G401 (cell line): ENCODE measurements at regions not wholly inside any gene's neighbourhood (a gene's known extent, or its start where the extent isn't known, plus 50 kb on each side); places are given as distances from the start of the nearest gene placed in this dataset.
"Not testable (repeated sequence)": the region's sequence is repeated elsewhere in the genome, so short reads cannot be mapped to it uniquely, and the experiment has no call there.

Source experiments
- DNase-seq: peaks from one replicate; pipeline ENCODE4 v3.0.0-alpha.2; 2015; ENCODE audit warnings: low spot score
- in situ Hi-C: cut with HindIII; loops from 2 replicates; pipeline ENCODE4 v1.10.0; 2016; ENCODE audit warnings: low sequenced_read_pairs, mixed read lengths

GRCh38 chr2:34785206-34785785 lies 1186.2 kb upstream of the FAM98A start:
- no peak for DNase-seq
- in situ Hi-C loops: no loop called here

GRCh38 chr2:34784701-34785100 lies 1185.6 kb upstream of the FAM98A start:
- no peak for DNase-seq
- in situ Hi-C loops: no loop called here

- in situ Hi-C loops, DNase-seq: not testable (repeated sequence)
Observed at GRCh38 chr2:34750742-34751141, 1151.6 kb upstream of the FAM98A start.

GRCh38 chr2:34747643-34748042 lies 1148.5 kb upstream of the FAM98A start:
- DNase-seq: no peak
- in situ Hi-C loops: no loop called here

- in situ Hi-C loops: no loop called here
- no peak for DNase-seq
Observed at GRCh38 chr2:34738691-34739090, 1139.6 kb upstream of the FAM98A start.

- in situ Hi-C loops: no loop called here
- DNase-seq: no peak
Observed at GRCh38 chr2:34737146-34737545, 1138.0 kb upstream of the FAM98A start.

GRCh38 chr2:34736482-34736881 lies 1137.4 kb upstream of the FAM98A start:
- in situ Hi-C loops: no loop called here
- no peak for DNase-seq

GRCh38 chr2:34734662-34735061 lies 1135.6 kb upstream of the FAM98A start:
- in situ Hi-C loops: no loop called here
- no peak for DNase-seq

GRCh38 chr2:34734042-34734441 lies 1134.9 kb upstream of the FAM98A start:
- DNase-seq: no peak
- in situ Hi-C loops: no loop called here

GRCh38 chr2:34731292-34731691 lies 1132.2 kb upstream of the FAM98A start:
- no peak for DNase-seq
- in situ Hi-C loops: no loop called here

GRCh38 chr2:34729845-34730244 lies 1130.7 kb upstream of the FAM98A start:
- DNase-seq: no peak
- in situ Hi-C loops: no loop called here

GRCh38 chr2:34724107-34724506 lies 1125.0 kb upstream of the FAM98A start:
- in situ Hi-C loops: no loop called here
- DNase-seq: no peak

GRCh38 chr2:34723683-34724082 lies 1124.6 kb upstream of the FAM98A start:
- in situ Hi-C loops: no loop called here
- no peak for DNase-seq

- in situ Hi-C loops: no loop called here
- no peak for DNase-seq
Observed at GRCh38 chr2:34719206-34719605, 1120.1 kb upstream of the FAM98A start.

- in situ Hi-C loops: no loop called here
- DNase-seq: no peak
Observed at GRCh38 chr2:34705551-34706247, 1106.6 kb upstream of the FAM98A start.

GRCh38 chr2:34703292-34703691 lies 1104.2 kb upstream of the FAM98A start:
- in situ Hi-C loops: no loop called here
- DNase-seq: no peak

- DNase-seq, in situ Hi-C loops: not testable (repeated sequence)
Observed at GRCh38 chr2:34702391-34702790, 1103.3 kb upstream of the FAM98A start.

GRCh38 chr2:34677591-34677990 lies 1078.5 kb upstream of the FAM98A start:
- in situ Hi-C loops, DNase-seq: not testable (repeated sequence)

- DNase-seq, in situ Hi-C loops: not testable (repeated sequence)
Observed at GRCh38 chr2:34677119-34677531, 1078.0 kb upstream of the FAM98A start.

- in situ Hi-C loops: no loop called here
- no peak for DNase-seq
Observed at GRCh38 chr2:34670482-34670881, 1071.4 kb upstream of the FAM98A start.

GRCh38 chr2:34666821-34667220 lies 1067.7 kb upstream of the FAM98A start:
- DNase-seq: no peak
- in situ Hi-C loops: no loop called here
